H1 (cell line): ENCODE measurements at regions not wholly inside any gene's neighbourhood (a gene's known extent, or its start where the extent isn't known, plus 50 kb on each side); places are given as distances from the start of the nearest gene placed in this dataset.

Experiments used
- ATF3 ChIP-seq: IDR thresholded peaks from 2 replicates; pipeline ENCODE4 v1.6.1; 2011; ENCODE audit warnings: low read depth, mild to moderate bottlenecking, low read length; ENCODE audit not compliant: insufficient read depth
- CTCF ChIP-seq, 3 experiments: IDR thresholded peaks; 1 replicate in 2 of 3; 2 replicates in 1 of 3; pipeline versions ENCODE4 v1.5.1 to v1.6.1; 2011; ENCODE audit warnings: low read length in 3 of 3, mild to moderate bottlenecking in 3 of 3, inconsistent platforms in 2 of 3, low read depth in 1 of 3, moderate library complexity in 1 of 3; ENCODE audit not compliant: insufficient read depth in 1 of 3; ENCODE audit errors: control extremely low read depth in 1 of 3
- E2F6 ChIP-seq: IDR thresholded peaks from 2 replicates; pipeline ENCODE4 v1.6.1; 2012; ENCODE audit warnings: inconsistent platforms
- EZH2 ChIP-seq: fragments of 200-600 bp; sonication (generic); IDR thresholded peaks from 2 replicates; pipeline ENCODE4 v1.7.1; 2012; ENCODE audit warnings: low read depth, mild to moderate bottlenecking, moderate library complexity, low read length, inconsistent platforms; ENCODE audit not compliant: severe bottlenecking
- PHF8 ChIP-seq: fragments of 200-600 bp; sonication (generic); conservative IDR thresholded peaks from 2 replicates; pipeline ENCODE4 v1.7.1; 2012; ENCODE audit warnings: low read depth, mild to moderate bottlenecking, inconsistent platforms, low read length, moderate library complexity
- POLR2A ChIP-seq, 2 experiments: IDR thresholded peaks; 1 replicate in 1 of 2; 2 replicates in 1 of 2; pipeline ENCODE4 v1.6.1; 2011; ENCODE audit warnings: low read depth in 2 of 2, low read length in 2 of 2, mild to moderate bottlenecking in 2 of 2; ENCODE audit errors: control extremely low read depth in 1 of 2
- POLR2AphosphoS5 ChIP-seq: IDR thresholded peaks from 2 replicates; pipeline ENCODE4 v1.6.1; 2011; ENCODE audit warnings: low read depth, low read length
- RAD21 ChIP-seq, 2 experiments: IDR thresholded peaks in 1 of 2; conservative IDR thresholded peaks in 1 of 2; 2 replicates each; pipeline ENCODE4 v1.6.1; 2011; ENCODE audit warnings: low read depth in 2 of 2, low read length in 2 of 2, improper control_type of control experiment in 1 of 2, inconsistent platforms in 1 of 2, mild to moderate bottlenecking in 1 of 2, moderate library complexity in 1 of 2
- SIX5 ChIP-seq: IDR thresholded peaks from 2 replicates; pipeline ENCODE4 v1.6.1; 2011; ENCODE audit warnings: mild to moderate bottlenecking, low read depth, low read length
- SP2 ChIP-seq: IDR thresholded peaks from 2 replicates; pipeline ENCODE4 v1.6.1; 2012; ENCODE audit warnings: mild to moderate bottlenecking, low read length, inconsistent platforms
- SP4 ChIP-seq: IDR thresholded peaks from 2 replicates; pipeline ENCODE4 v1.6.1; 2012; ENCODE audit warnings: low read length, inconsistent platforms
- TAF1 ChIP-seq: IDR thresholded peaks from 2 replicates; pipeline ENCODE4 v1.6.1; 2011; ENCODE audit warnings: mild to moderate bottlenecking, low read depth, low read length
- TEAD4 ChIP-seq: IDR thresholded peaks from 2 replicates; pipeline ENCODE4 v1.6.1; 2012; ENCODE audit warnings: low read depth, low read length, inconsistent platforms, mixed read lengths
- YY1 ChIP-seq: IDR thresholded peaks from 2 replicates; pipeline ENCODE4 v1.6.1; 2011; ENCODE audit warnings: low read depth, mild to moderate bottlenecking, low read length

DNA sequence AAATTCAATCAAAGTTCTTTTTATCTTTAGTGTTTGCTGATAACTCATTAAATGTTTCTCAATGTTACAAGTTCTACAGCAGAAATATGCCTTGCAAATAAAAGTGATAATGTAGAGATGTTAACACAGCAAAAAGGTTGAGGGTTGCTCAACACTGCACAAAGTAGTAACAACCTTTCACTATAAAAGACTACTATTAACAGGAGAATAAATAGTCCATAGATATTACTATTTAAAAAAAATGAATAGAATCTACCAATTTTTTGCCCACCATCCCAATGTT, 378.1 kb downstream of the RBM43 start:
- TF ChIP-seq CTCF (IDR thresholded peaks at IDR 0.05; ENCODE audit: control extremely low read depth in 1 of 3, insufficient read depth in 1 of 3, low read depth in 1 of 3, low read length in 3 of 3) (no peak), POLR2A (IDR thresholded peaks at IDR 0.05; ENCODE audit: control extremely low read depth in 1 of 2, low read depth in 2 of 2, low read length in 2 of 2) (no peak), TEAD4 (no peak), YY1 (no peak), TAF1 (no peak), EZH2 (no peak), SP4 (no peak), ATF3 (no peak), SIX5 (no peak), SP2 (no peak), RAD21 (IDR thresholded peaks at IDR 0.05 in 1 of 2, conservative IDR thresholded peaks at IDR 0.05 in 1 of 2; ENCODE audit: low read depth in 2 of 2, low read length in 2 of 2) (no peak), PHF8 (no peak), POLR2AphosphoS5 (no peak), E2F6 (no peak)
